ENCODE measurements at regions not wholly inside any gene's neighbourhood (a gene's known extent, or its start where the extent isn't known, plus 50 kb on each side); places are given as distances from the start of the nearest gene placed in this dataset.

DNA sequence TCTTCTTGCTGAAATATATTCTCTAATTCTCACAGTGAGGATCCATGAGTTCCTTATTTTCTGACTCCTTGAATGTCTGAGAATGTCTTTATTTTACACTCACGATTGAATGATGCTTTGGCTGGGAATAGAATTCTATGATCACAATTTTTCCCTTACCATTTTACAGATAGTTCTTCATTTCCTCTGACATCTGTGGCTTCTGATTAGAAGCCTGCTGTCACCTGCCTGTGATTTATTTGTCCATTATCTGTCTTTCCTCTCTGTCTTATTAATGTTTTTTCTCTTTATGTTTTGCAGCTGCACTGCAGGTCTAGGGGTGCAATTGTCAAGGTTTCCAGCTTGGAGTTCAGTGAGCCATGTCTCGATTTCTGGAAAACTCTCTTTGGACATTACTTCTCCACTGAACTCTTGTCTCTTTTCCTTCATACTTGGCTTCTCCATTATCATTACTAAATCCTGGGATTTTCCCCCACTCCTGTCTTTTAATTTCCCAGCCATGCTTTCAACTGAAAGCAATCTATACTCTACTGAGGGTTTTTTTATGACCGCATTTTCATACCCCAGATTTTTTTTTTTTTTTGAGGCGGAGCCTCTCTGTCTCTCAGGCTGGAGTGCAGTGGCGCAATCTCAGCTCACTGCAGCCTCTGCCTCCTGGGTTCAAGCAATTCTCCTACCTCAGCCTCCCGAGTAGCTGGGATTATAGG is 85.8 kb upstream of the PRNP start:
- no peak for FAIRE-seq
- Histone ChIP-seq H3K18ac (ENCODE audit: extremely low read depth, low read length) (no peak overlapping the region), H3K4me2 (ENCODE audit: insufficient read depth in 1 of 2, low read depth in 2 of 2, low read length in 2 of 2) (no peak overlapping the region), H3K27ac (ENCODE audit: low read depth, low read length) (no peak overlapping the region), H2BK15ac (ENCODE audit: low read length) (no peak overlapping the region), H4K91ac (replicated peaks; ENCODE audit: insufficient read length, low read length) (no peak overlapping the region), H2BK120ac (replicated peaks; ENCODE audit: low read depth, low read length) (no peak overlapping the region), H4K20me1 (replicated peaks in 1 of 2; ENCODE audit: control insufficient read depth in 1 of 2, insufficient read depth in 2 of 2, low read length in 2 of 2) (no peaks in the 10 kb centered on the region), H2BK12ac (ENCODE audit: low read depth, low read length) (no peak overlapping the region), H3K56ac (replicated peaks; ENCODE audit: insufficient read length, low read depth, low read length) (no peak overlapping the region), H3K27me3 (replicated peaks in 1 of 4; ENCODE audit: control insufficient read depth in 3 of 4, extremely low read depth in 1 of 4, insufficient read depth in 3 of 4, low read length in 3 of 4) (no peaks in the 10 kb centered on the region), H3K4me3 (ENCODE audit: extremely low read depth in 1 of 4, insufficient read depth in 2 of 4, low read depth in 3 of 4, low read length in 4 of 4) (no peak overlapping the region), H3K23ac (ENCODE audit: insufficient read length) (no peak overlapping the region), H3K36me3 (ENCODE audit: control insufficient read depth in 2 of 4, insufficient read depth in 4 of 4, low read length in 3 of 4) (no peaks in the 10 kb centered on the region), H3K4ac (replicated peaks; ENCODE audit: insufficient read length, low read depth, low read length) (no peak overlapping the region), H4K8ac (ENCODE audit: extremely low read depth, insufficient read depth, low read length) (no peak overlapping the region), H3K9me3 (ENCODE audit: insufficient read depth in 2 of 2, low read depth in 1 of 2, low read length in 1 of 2) (no peaks in the 10 kb centered on the region), H3K9ac (replicated peaks in 1 of 4; ENCODE audit: extremely low read depth in 1 of 4, low read depth in 3 of 4, low read length in 3 of 4) (no peak overlapping the region), H3K14ac (ENCODE audit: insufficient read length) (no peak overlapping the region), H2BK20ac (ENCODE audit: low read length) (no peak overlapping the region), H4K5ac (ENCODE audit: insufficient read length, low read depth, low read length) (no peak overlapping the region), H3K79me1 (ENCODE audit: low read depth, low read length) (no peaks in the 10 kb centered on the region), H2AK5ac (ENCODE audit: low read depth, low read length) (no peak overlapping the region), H2BK5ac (ENCODE audit: low read depth, low read length) (no peak overlapping the region), H3K23me2 (ENCODE audit: low read depth, low read length) (no peaks in the 10 kb centered on the region), H3K79me2 (ENCODE audit: control insufficient read depth in 1 of 2, insufficient read depth in 2 of 2, low read length in 2 of 2) (no peaks in the 10 kb centered on the region), H2AFZ (ENCODE audit: low read length) (no peak overlapping the region), H3K4me1 (replicated peaks in 1 of 4; ENCODE audit: control insufficient read depth in 3 of 4, insufficient read depth in 4 of 4, low read length in 3 of 4) (no peaks in the 10 kb centered on the region)
- POLR2A ChIA-PET (ENCODE audit: partially characterized antibody): no interaction called here
- WGBS, 2 experiments (ENCODE audit: extremely low coverage in 1 of 2, insufficient coverage in 1 of 2, insufficient read length in 1 of 2, insufficient replicate concordance in 2 of 2, low coverage in 1 of 2, low lambda C conversion rate in 2 of 2, missing lambda C conversion rate in 1 of 2): 86% methylated on average over 5 of the region's 6 CpGs; no CpG with 5 or more reads in 1 of the 2 experiments
- DNase-seq (ENCODE audit: low read depth in 1 of 2, low spot score in 2 of 2): no peak
- TF ChIP-seq TAF7 (optimal IDR thresholded peaks at IDR 0.05; ENCODE audit: borderline replicate concordance, low read depth, low read length) (no peak), PHF8 (conservative IDR thresholded peaks at IDR 0.05; ENCODE audit: low read depth, low read length) (no peak)
- CTCF ChIA-PET (ENCODE audit: partially characterized antibody): interaction anchor here (1.0 to 3.7 kb wide), 2 partner anchors 8 to 11 kb away, joined by 4 to 22 read pairs; no protein-coding TSS in a partner anchor

Data from H1 (cell line).